Keratinocyte (primary cell): ENCODE measurements at regions not wholly inside any gene's neighbourhood (a gene's known extent, or its start where the extent isn't known, plus 50 kb on each side); places are given as distances from the start of the nearest gene placed in this dataset.

Source experiments
- DNase-seq: peaks from one replicate; pipeline ENCODE4 v3.0.0-alpha.2; 2011; ENCODE audit warnings: low read depth, missing footprints, low spot score
- FAIRE-seq: peaks from 2 replicates; lab custom pipeline; 2011; peaks lifted over from hg19 to GRCh38; lab: Jason Lieb, UNC
- H2AFZ ChIP-seq: 2 replicates; pipeline ENCODE4 v1.6.0; 2012; ENCODE audit warnings: low read length, control low read depth, inconsistent platforms; ENCODE audit not compliant: control insufficient read depth
- H3K27ac ChIP-seq: 2 replicates; pipeline ENCODE4 v1.5.1; 2011; ENCODE audit warnings: low read length; ENCODE audit not compliant: control insufficient read depth, insufficient read depth
- H3K27me3 ChIP-seq: 3 replicates; pipeline ENCODE4 v1.6.0; 2011; ENCODE audit warnings: low read length; ENCODE audit not compliant: control insufficient read depth, insufficient read depth; ENCODE audit errors: extremely low read depth
- H3K36me3 ChIP-seq, 2 experiments: 2 replicates in 1 of 2; 3 replicates in 1 of 2; pipeline ENCODE4 v1.5.1; 2011; ENCODE audit warnings: low read length in 2 of 2, mild to moderate bottlenecking in 1 of 2; ENCODE audit not compliant: control insufficient read depth in 2 of 2, insufficient read depth in 2 of 2; ENCODE audit errors: extremely low read depth in 1 of 2
- H3K4me1 ChIP-seq: 3 replicates; pipeline ENCODE4 v1.5.1; 2011; ENCODE audit warnings: low read length; ENCODE audit not compliant: control insufficient read depth, insufficient read depth; ENCODE audit errors: extremely low read depth
- H3K4me2 ChIP-seq: 3 replicates; pipeline ENCODE4 v1.6.0; 2011; ENCODE audit warnings: low read depth, low read length; ENCODE audit not compliant: control insufficient read depth, insufficient read depth; ENCODE audit errors: extremely low read depth
- H3K4me3 ChIP-seq, 3 experiments: fragments of 200-600 bp in 1 of 3; sonication (generic) in 1 of 3; 2 replicates in 2 of 3; 3 replicates in 1 of 3; pipeline ENCODE4 v1.5.1; 2011 to 2016; ENCODE audit warnings: low read length in 3 of 3, mild to moderate bottlenecking in 3 of 3, control low read depth in 2 of 3, inconsistent platforms in 1 of 3, low read depth in 1 of 3, mixed read lengths in 1 of 3, mixed run types in 1 of 3, moderate library complexity in 1 of 3; ENCODE audit not compliant: control insufficient read depth in 2 of 3, insufficient read depth in 2 of 3; ENCODE audit errors: extremely low read depth in 1 of 3
- H3K79me2 ChIP-seq: 2 replicates; pipeline ENCODE4 v1.6.0; 2012; ENCODE audit warnings: low read length; ENCODE audit not compliant: control insufficient read depth, insufficient read depth
- H3K9ac ChIP-seq: 3 replicates; pipeline ENCODE4 v1.6.0; 2011; ENCODE audit warnings: low read length; ENCODE audit not compliant: control insufficient read depth, insufficient read depth; ENCODE audit errors: extremely low read depth
- H3K9me1 ChIP-seq: 3 replicates; pipeline ENCODE4 v1.6.0; 2011; ENCODE audit warnings: low read length; ENCODE audit not compliant: control insufficient read depth, insufficient read depth; ENCODE audit errors: extremely low read depth
- H3K9me3 ChIP-seq: 2 replicates; pipeline ENCODE4 v1.5.1; 2012; ENCODE audit warnings: low read depth, low read length; ENCODE audit not compliant: control insufficient read depth
- H4K20me1 ChIP-seq: 3 replicates; pipeline ENCODE4 v1.6.0; 2011; ENCODE audit warnings: low read length; ENCODE audit not compliant: control insufficient read depth, insufficient read depth; ENCODE audit errors: extremely low read depth
- EZH2 ChIP-seq: IDR thresholded peaks from one replicate; pipeline ENCODE4 v1.6.1; 2012; ENCODE audit warnings: inconsistent platforms, mild to moderate bottlenecking, low read length, moderate library complexity
- dilution Hi-C: fragments of 300-500 bp; cut with MboI; formaldehyde crosslinking; loops from one replicate; pipeline ENCODE4 v1.7.0; 2020; ENCODE audit warnings: low sequenced_read_pairs; ENCODE audit not compliant: extremely low pct_ligation_motif_present
- TF ChIP-seq, protein P1 (sequence below), 3 experiments: IDR thresholded peaks in 1 of 3; conservative IDR thresholded peaks in 1 of 3; optimal IDR thresholded peaks in 1 of 3; 2 replicates in 2 of 3; 3 replicates in 1 of 3; pipeline versions ENCODE3 to v1.5.1; 2011; ENCODE audit warnings: low read length in 3 of 3, mild to moderate bottlenecking in 3 of 3, moderate library complexity in 2 of 3, control low read depth in 1 of 3, inconsistent platforms in 1 of 3; ENCODE audit not compliant: insufficient read depth in 2 of 3; ENCODE audit errors: extremely low read depth in 1 of 3

DNA sequence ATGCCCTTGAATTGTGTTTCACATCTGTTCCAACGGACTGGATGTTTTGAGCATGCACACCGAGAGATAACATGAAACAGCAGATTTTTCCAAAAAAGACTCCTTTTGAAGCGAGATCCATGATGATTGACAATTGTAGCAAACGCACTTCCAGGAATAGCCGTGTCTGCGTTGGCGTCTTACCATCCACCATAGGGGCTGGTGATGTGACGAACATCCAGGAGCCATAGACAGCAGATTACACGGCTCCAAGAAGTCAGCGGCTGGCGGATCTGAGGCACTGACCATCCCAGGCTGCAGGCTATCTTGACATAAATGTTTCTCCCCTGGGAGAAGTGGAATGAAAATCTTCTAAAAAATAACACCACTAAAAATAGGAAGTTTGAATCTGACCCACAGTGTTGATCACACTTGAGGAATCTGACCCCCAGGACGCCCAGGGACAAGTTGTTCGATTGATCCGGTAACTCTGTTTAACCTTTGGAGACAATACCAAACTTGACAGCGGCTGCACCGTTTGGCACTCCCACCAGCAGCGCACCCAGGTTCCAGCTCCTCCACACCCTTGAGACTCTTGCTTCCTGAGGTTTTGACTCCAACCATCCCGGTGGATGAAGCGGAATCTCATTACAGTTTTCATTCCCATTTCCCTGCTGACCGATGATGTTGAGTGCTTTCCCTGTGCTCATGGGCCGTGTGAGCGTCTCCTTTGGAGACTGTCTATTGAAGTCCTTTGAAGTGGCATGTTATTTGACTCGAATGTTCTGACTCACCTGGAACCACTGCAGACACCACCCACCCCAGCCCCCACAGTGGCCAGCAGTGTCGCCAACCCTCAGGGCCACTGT, 140.0 kb upstream of the GPC1 start:
- TF ChIP-seq, protein P1, sequence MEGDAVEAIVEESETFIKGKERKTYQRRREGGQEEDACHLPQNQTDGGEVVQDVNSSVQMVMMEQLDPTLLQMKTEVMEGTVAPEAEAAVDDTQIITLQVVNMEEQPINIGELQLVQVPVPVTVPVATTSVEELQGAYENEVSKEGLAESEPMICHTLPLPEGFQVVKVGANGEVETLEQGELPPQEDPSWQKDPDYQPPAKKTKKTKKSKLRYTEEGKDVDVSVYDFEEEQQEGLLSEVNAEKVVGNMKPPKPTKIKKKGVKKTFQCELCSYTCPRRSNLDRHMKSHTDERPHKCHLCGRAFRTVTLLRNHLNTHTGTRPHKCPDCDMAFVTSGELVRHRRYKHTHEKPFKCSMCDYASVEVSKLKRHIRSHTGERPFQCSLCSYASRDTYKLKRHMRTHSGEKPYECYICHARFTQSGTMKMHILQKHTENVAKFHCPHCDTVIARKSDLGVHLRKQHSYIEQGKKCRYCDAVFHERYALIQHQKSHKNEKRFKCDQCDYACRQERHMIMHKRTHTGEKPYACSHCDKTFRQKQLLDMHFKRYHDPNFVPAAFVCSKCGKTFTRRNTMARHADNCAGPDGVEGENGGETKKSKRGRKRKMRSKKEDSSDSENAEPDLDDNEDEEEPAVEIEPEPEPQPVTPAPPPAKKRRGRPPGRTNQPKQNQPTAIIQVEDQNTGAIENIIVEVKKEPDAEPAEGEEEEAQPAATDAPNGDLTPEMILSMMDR (optimal IDR thresholded peaks at IDR 0.05 in 1 of 3, IDR thresholded peaks at IDR 0.05 in 1 of 3, conservative IDR thresholded peaks at IDR 0.05 in 1 of 3; ENCODE audit: extremely low read depth in 1 of 3, insufficient read depth in 2 of 3, low read length in 3 of 3), result no peak
- TF ChIP-seq EZH2, result no peak
- H4K20me1 ChIP-seq, result no peaks in the 10 kb centered on the region
- H3K9me3 ChIP-seq, result no peaks in the 10 kb centered on the region
- no peaks in the 10 kb centered on the region for H3K4me1 ChIP-seq
- FAIRE-seq (no peak), DNase-seq (no peak)
- H3K9me1 ChIP-seq, result no peaks in the 10 kb centered on the region
- dilution Hi-C loops, result no loop called here
- H3K79me2 ChIP-seq, result no peaks in the 10 kb centered on the region
- no peak overlapping the region for H3K4me3 ChIP-seq
- H3K9ac ChIP-seq, result no peak overlapping the region
- peaks cover 11% of the 10 kb centered on the region for H3K27me3 ChIP-seq
- H2AFZ ChIP-seq, result no peak overlapping the region
- no peak overlapping the region for H3K4me2 ChIP-seq
- H3K27ac ChIP-seq, result no peak overlapping the region
- H3K36me3 ChIP-seq, result no peaks in the 10 kb centered on the region

DNA sequence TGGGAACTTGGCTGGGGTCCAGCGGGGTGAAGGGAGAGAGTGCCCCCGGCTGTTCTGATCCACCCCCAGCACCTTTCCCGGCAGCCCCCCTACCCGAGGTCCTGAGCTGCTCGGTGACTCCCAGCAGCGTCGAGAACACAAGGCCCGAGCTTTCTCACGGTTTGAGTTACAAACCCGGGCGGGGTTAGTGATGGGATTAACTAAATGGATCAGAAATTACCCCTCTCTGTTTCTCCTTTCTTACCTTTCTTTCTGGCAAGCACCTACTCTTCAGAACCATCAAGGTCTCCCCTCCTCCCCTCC, 139.4 kb upstream of the GPC1 start:
- no peaks in the 10 kb centered on the region for H3K9me1 ChIP-seq
- no peaks in the 10 kb centered on the region for H3K79me2 ChIP-seq
- dilution Hi-C loops, result no loop called here
- H3K9ac ChIP-seq, result no peak overlapping the region
- H3K4me1 ChIP-seq, result no peaks in the 10 kb centered on the region
- H3K4me2 ChIP-seq, result no peak overlapping the region
- peaks cover 11% of the 10 kb centered on the region for H3K27me3 ChIP-seq
- no peaks in the 10 kb centered on the region for H3K9me3 ChIP-seq
- no peak overlapping the region for H3K27ac ChIP-seq
- TF ChIP-seq, protein P1 (optimal IDR thresholded peaks at IDR 0.05 in 1 of 3, IDR thresholded peaks at IDR 0.05 in 1 of 3, conservative IDR thresholded peaks at IDR 0.05 in 1 of 3; ENCODE audit: extremely low read depth in 1 of 3, insufficient read depth in 2 of 3, low read length in 3 of 3), result no peak
- TF ChIP-seq EZH2, result no peak
- FAIRE-seq (no peak), DNase-seq (no peak)
- H3K4me3 ChIP-seq, result no peak overlapping the region
- no peak overlapping the region for H2AFZ ChIP-seq
- H4K20me1 ChIP-seq, result no peaks in the 10 kb centered on the region
- no peaks in the 10 kb centered on the region for H3K36me3 ChIP-seq
